GM21619 (cell line): ENCODE measurements at regions not wholly inside any gene's neighbourhood (a gene's known extent, or its start where the extent isn't known, plus 50 kb on each side); places are given as distances from the start of the nearest gene placed in this dataset.
"Not testable (repeated sequence)": the region's sequence is repeated elsewhere in the genome, so short reads cannot be mapped to it uniquely, and the experiment has no call there.

ENCODE experiments used
- ATAC-seq: cut with Tn5 transposase; IDR thresholded peaks from one replicate; pipeline ENCODE4 v1.9.1; 2021; ENCODE audit not compliant: unreplicated experiment

DNA sequence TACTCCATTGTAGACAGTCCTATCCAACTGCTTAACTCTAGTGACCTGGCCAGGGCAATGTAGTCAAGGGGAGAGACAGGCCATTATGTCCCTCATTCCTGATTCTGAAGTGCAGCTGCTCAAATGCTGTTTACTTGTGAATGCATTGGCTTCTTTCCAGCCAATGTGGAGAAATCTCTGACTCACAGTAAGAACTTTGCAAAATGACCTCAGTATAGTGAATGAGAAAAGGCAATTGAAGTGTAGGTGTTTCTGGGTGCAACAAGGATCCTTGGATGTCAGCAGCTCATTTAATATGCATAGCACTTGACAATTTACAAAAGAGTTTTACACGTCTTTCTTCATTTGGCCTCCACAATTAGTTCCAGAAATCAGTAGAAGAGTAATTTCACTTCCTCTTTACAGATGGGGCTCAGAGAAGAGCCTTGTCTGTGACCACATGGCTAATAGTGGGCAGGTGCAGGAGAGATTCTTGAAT, 367.2 kb downstream of the OSTF1 start:
- peak; percentile 98 for ATAC-seq

DNA sequence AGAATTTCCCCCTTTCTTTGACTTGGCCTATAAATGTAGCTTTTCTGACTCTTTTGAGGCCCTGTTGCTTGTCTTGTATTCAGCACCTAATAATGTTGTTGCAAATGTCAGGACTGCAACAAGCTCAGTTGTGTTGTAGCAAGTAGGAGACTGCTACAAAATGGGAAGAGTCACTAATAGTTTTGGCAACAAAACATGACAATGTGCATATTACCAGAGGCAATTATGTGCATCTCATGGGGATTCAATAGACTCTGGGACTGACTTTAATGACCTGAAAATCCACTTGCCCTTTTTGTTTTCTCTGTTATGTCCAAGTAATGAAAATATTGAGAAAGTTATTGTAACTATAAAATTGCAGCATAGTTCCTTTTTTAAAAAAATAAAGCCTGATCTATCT, 368.4 kb downstream of the OSTF1 start:
- ATAC-seq: no peak

DNA sequence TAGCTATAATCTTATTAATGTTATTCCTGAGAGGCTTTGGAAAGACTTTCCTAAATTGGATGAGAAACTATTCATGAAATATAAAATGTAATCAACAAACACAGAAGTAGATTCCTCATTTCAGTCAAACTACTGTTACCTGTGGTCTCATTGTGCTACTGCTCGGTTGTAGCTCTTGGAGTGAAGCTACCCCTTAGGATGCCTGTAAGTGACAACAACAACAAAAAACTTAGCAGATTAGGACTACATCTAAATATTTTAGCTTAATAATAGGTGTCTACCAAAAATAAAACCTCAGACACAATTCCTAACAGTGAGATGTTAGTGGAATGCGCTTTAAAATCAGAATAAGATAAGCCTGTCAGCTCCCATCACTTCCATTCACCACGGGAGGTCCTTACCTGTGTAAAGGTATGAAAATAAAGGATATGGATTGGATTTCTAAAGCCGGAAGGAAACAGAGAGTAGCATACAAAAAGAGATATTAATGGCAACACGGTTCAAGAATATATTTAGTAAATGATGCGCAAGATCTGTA, 369.2 kb downstream of the OSTF1 start:
- no peak for ATAC-seq

DNA sequence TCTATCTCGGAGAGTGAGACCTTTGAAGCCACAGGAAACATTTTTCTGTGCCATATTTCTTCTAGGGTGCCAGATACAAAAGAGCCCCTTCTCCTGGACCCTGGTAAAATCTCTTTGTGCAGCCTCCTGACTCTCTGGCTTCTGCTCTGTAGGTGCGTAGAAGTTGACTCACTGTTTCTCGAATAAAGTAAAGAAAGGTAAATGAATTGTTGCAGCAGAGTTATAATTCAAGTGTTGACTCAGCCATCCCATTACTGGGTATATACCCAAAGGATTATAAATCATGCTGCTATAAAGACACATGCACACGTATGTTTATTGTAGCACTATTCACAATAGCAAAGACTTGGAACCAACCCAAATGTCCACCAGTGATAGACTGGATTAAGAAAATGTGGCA, 371.0 kb downstream of the OSTF1 start:
- not testable (repeated sequence) for ATAC-seq

DNA sequence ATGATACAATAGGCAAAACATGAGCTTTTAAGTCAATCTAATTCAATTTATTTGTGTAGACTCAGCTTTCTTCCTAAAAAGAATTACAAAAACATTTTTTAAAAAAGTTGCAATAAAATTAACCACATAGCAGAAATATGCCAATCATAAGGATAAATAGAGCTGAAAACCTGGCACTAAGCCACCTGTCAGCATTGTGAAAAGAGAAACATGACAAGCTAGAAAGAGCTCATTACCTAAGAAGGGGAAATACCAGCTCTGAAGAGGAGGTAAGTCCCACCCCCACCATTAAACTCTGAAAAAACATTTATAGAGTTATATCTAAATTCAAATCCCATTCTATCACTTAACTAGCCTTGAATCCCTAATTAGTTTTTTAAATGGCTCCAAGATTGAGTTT, 372.9 kb downstream of the OSTF1 start:
- ATAC-seq: no peak

DNA sequence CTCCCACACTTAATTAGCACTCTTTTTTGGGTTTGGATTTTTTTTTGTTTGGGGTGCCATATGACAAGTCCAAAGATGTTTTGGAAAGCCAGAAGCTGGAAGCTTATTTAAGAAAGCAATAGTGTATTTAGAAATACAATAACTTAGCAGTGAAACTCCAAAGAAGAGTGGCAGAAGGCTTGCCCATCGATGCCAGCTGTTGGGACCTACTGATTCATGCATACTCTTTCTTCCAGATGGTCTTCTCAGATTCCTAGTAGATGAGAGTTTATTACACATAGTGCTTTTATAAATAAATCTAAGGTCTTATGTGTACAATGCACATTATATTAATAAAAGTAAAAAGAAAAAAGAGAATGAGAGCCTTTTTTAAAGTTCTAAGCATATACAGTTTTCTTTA, 374.6 kb downstream of the OSTF1 start:
- ATAC-seq: no peak

DNA sequence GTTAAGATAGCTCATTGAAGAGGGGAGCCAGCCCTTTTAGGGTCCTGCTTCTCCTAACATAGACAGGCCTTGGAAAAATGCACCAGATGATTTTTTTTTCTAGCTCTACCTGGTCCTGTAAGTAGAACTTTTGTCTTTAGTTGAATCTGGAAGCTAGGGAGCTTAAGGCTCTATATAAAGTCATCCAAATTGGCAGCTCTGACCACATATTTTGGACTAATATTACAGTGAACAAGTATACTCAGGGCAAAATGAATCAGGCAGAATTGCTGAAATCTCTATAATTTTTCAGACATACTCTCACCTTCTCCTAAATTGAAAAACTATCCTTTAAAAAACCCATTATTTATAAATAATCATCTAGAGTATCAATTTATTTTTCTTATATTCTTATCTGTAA, 375.6 kb downstream of the OSTF1 start:
- no peak for ATAC-seq

DNA sequence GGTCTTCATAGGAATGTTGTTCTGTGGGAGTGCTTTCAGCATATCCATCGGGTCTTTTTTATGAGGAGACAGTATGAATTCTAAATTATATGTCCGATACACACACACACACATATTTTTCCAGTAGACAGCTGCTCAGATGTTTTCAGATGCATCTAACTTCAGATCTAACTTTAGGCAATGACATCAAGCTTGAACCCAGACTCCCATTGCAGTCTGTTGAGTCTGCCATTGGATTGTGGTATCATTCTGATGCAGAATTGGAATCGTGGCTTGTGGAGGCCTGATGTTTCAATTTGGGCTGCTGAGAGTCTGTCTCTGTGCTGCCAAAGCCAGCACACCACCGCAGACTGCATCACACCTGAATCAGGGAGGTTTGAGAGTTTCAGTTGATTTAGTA, 376.4 kb downstream of the OSTF1 start:
- no peak for ATAC-seq

DNA sequence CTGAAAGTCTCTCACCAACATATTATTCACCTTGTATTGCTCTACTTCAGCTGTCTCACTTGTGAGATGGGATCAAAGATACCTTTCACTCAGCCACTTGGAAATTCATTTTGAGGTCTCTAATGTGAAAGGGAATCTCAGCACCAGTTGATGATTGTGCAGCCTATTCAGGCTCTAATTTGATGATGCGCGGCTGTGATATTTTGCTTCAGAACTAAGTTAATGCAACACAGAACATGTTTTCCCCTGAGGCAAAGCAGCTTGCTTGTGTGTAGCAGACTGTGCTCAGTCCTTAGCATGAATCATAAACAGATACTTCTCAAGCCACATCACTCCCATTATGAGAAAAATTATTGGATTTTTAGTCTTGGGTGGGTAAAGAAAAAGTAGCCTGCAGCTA, 378.8 kb downstream of the OSTF1 start:
- no peak for ATAC-seq

DNA sequence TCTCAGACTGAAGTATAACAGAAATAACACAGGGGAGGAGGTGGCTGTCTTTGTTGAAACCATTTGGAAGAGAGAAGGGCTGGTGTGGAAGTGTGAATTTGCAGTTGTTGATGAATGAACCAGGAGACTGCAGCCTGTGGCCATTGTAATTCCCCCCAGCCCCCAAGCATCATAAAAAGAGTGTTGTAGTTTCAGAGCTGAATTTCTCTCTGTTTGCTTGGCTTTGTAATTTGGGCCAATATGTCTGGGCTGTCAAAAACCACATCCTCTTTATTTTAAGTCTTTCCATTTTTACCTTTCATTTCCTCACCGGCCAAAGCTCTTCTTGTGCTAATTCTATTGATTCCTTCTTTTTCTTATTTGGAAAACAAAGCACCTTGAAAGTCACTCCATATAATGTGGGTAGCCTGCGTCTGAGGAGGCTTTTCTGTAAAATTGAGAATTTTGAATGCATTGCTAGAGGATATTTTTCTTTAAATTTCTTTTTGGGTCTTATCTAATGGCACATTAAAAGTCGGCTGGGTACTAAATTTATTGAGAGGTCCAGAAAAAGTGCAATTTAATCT, 383.3 kb downstream of the OSTF1 start:
- no peak for ATAC-seq

DNA sequence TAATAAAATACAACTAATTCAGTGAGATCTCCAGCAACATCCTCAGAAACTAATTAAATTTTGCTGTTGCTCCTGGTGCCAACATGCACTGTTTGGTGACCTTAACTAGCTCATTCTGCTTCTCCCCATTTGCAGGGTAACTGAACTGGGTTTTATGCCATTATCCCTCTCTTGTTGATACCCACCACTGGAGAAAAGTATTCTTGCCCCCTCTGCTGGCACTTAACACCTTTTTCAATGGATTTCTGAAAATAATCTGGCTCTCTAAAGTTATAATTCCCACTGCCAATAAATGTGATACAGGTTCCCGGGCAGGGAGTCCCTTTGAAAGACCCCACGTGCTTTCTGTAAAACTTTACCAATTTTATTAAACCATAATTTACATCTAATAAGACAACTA, 394.3 kb downstream of the OSTF1 start:
- no peak for ATAC-seq

DNA sequence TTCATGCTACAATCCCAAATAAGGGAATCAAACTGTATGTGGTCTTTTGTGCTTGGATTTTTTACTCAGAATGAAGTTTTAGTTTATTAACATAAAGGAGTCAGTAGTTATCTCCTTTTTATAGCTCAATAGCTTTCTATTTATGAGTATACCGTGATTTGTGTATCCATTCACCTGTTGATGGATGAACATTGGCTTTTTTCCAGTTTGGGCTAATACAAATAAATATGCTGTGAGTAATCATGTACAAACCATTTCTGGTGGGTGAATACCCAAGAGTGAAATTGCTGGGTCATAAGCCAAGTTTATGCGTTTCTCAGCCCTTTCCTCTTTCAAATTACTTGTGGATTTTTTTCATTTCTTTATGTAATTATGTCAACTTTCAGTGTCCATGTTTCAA, 395.3 kb downstream of the OSTF1 start:
- ATAC-seq: no peak

DNA sequence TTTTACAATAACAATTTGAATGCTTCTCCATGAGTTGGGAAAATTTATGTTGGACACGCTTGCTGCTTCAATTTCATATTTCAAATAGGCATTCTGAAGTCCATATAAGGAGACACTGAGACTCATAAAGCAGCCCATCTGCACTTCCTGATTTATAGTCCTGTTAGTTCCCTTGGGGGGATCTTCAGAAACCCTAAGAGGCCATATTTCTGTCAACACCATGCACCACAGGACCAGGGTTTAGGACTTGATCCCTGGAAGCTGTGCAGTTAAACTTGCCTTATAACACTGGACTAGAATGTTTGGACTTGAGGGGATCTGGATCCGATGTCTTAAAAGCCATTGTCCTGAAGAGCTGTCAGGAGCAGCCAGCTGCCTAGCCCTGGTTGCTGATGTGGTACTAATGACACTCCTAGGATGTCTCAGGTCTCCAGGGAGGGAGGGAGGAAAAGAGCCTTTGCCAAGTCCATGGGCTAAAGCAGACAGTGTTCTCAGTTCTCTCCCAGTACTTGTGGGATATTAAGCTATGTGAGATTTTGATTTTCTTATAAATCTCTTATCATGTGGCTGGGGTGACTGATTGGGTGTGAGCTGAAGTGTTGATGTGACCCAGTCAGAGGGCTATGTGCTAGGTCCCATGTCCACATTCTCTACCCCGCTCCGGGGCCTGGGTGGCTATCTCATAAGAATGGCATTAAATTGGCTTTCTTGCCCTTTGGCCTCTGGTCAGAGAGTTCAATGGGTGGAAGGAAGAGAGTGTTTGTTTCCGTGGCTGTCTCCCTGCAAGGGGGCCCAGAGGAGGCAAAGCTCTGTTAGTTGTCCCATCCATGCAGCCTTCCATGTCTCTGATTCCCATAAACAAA, 399.8 kb downstream of the OSTF1 start:
- ATAC-seq: no peak

DNA sequence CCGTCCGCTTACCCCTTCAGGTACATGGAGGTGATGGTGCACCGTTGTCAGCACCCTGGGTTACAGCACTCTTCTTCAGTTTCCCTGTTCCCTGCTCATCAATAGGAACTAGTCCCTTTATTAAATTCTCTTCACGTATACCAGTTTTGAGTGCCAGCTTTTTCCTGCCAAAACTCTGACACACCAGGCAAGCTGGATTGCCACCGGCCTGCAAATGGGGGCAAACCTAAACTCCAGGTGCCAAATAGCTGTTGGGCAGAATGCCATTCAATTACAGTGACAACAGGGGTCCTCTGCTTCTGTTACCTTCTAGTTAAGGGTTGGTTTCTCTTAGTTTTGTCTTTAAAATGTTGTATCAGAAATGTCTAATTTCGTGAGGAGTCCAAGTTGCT, 400.4 kb downstream of the OSTF1 start:
- ATAC-seq: no peak

DNA sequence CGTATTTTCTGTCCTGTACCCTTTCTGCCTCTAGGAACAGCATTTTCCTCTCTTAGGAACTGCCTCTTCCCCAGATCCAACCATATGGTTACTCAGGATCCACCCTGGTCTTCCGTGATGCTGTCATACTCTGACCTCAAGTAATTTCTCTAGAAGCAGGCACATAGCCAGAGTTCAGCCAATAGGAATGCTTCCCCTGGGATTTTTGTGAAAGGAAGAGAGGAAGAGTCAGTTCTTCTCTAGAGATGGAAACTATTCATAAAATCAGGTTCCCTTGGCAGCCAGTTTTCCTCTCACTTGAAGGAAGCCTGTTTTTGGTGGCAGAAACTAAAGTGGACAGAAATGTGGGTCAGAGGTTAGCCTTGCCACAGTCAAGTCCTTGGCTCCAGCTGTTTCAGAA, 400.1 kb upstream of the PCSK5 start:
- no peak for ATAC-seq

DNA sequence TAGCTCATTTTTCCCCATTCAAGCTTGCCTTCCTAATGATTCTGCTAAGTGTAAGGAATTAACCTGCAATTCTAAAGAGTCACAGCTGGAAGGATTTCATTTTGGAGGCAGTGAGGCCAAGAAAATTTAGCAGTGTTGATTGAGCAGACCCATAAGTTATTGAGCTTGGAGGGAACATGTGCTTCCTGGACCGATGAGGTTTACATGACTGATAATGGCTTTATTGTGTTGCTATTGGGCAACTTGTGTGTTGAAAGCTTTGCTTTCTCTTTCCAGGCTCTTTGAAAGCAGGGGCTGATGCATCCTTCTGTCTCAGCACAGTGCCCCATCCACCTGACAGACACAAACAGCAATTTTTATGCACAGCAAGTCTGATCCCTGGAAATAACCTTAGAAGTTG, 398.9 kb upstream of the PCSK5 start:
- ATAC-seq: no peak

DNA sequence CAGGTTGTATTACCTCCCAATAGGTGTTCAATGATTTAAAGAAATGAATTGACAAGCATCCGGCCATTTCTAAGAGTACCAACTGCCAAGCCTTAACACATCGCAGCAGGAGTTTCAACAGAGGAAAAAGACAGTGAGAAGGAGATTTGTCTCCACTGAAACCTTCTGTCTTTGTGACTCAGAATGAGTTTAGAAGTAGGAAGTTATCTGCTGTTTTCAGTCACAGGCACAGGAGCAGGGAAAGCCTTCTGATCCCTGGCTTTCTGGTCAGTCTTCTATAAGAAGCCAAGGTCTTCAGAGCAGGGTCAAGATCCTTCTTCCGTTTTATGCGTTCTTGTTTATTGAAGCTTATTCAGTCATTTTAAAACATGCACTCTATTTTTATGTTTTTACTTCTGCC, 390.7 kb upstream of the PCSK5 start:
- no peak for ATAC-seq

DNA sequence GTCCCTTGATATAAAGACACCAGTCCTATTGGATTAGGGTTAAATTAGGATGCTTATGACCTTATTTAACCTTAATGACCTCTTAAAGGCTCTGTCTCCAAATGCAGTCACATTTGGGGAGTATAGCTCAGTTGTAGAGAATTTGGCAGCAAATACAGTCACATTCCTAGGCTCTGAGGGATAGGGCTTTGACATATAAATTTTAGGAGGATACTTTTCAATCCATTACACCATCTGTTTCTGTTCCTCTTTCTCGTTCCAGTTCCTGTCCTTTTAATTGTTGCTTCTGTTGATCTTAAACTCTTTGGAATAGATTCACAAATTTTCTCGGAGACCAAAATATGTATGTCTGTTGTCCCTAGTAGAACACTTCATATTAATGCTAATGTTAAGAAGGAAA, 390.0 kb upstream of the PCSK5 start:
- ATAC-seq: no peak

DNA sequence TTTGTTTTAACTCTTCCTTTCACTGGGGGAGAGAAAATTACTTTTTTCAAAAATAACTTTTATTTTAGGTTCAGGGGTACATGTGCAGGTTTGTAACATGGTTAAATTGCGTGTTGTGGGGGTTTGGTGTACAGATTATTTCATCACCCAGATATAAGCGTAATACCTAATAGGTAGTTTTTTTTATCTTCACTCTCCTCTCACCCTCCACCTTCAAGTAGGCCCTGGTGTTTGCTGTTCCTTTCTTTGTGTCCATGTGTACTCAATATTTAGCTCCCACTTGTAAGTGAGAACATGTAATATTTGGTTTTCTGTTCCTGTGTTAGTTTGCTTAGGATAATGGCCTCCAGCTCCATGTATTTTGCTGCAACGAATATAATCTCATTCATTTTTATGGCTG, 389.5 kb upstream of the PCSK5 start:
- ATAC-seq: not testable (repeated sequence)

DNA sequence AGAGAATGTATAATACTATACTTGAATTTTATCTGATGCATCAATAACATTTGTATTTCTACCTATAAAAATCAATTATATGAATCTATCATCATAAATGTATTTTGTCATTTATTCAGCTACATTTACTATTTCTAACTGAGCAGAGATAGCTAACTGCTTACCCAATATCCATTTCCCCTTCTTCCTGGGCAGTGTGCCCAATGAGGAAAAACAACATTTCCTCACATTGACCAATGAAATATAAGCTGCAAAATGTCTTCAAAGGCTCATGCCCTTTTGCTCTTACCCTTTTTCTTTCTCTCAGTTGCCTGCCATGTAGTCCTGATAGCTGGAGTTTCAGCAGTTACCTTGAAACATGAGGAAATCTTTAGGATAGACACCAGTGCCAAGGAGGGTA, 385.8 kb upstream of the PCSK5 start:
- no peak for ATAC-seq

DNA sequence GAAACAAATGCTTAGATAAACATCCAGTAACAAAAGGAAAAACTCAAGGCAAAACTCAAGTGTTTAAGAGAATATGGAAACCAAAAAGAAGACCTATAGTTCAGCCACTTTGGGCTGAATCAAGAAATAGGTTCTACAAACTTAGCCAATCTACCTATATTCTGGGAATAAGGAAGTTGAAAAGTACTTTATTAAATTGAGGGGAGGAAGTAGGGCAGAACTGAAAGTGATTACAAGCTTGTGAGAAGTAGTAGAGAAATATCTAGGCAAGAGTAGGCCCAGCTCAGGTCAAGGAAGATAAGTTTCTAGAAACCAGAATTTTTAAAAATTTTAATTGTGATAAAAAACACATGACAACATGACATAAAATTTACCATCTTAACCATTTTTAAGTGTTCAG, 384.8 kb upstream of the PCSK5 start:
- ATAC-seq: no peak

DNA sequence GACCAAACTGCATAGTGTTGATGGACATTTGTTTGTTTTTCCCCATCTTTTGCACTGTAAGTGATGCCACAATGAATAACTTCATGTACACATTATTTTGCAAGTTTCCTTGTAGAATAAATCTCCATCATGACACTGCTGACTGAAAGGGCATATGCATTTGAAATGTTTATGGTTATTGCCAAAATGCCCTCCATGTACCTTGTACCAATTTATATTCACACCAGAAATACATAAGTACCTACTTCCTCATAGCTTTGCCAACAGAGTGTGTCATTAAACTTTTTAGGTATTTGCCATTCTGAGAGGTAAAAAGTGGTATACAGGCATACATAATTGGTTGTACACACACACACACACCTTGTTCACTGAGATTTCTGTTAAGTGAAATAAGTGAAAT, 361.0 kb upstream of the PCSK5 start:
- no peak for ATAC-seq

DNA sequence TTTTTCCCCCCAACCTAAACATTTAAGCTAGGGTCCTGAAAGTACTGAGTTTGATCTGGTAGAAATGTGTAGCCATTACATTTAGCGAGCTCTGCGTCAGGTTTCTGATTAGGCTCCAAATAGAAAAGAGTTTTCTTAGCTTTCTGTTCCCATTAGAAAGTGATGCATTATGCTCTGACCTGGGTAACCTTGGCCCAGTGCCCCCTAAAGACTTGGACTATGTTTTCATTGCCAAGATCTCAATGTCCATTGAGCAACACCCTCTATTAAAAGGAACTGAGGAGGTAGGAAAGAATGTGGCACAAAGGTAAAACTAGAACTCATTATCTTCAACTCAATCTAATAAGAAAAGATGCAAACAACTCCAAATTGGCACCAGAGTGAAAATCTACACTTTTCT, 358.9 kb upstream of the PCSK5 start:
- no peak for ATAC-seq
